ENCODE measurements at regions not wholly inside any gene's neighbourhood (a gene's known extent, or its start where the extent isn't known, plus 50 kb on each side); places are given as distances from the start of the nearest gene placed in this dataset.

DNA sequence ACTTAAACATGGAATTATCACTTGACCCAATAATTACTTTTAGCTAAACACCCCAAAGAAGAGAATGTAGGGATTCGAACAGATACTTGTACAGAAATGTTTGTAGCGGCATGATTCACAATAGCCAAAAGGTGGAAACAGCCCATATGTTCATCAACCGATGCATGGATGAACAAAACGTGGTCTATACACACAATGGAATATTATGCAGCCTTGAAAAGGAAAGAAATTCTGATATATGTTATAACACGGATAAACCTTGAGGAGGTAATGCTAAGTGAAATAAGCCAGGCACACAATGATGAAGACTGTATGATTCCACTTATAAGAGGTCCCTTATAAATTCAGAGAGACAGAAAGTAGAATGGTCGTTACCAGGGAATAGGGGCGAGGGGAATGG, 659.4 kb downstream of the MED13L start:
- H3K27me3 ChIP-seq: no peaks in the 10 kb centered on the region
- no peak overlapping the region for H3K27ac ChIP-seq
- no peaks in the 10 kb centered on the region for H3K9me3 ChIP-seq
- TF ChIP-seq POLR2AphosphoS5 (IDR thresholded peaks at IDR 0.05): no peak
- no peak for TF ChIP-seq POLR2A (IDR thresholded peaks at IDR 0.05)
- TF ChIP-seq, protein P1, sequence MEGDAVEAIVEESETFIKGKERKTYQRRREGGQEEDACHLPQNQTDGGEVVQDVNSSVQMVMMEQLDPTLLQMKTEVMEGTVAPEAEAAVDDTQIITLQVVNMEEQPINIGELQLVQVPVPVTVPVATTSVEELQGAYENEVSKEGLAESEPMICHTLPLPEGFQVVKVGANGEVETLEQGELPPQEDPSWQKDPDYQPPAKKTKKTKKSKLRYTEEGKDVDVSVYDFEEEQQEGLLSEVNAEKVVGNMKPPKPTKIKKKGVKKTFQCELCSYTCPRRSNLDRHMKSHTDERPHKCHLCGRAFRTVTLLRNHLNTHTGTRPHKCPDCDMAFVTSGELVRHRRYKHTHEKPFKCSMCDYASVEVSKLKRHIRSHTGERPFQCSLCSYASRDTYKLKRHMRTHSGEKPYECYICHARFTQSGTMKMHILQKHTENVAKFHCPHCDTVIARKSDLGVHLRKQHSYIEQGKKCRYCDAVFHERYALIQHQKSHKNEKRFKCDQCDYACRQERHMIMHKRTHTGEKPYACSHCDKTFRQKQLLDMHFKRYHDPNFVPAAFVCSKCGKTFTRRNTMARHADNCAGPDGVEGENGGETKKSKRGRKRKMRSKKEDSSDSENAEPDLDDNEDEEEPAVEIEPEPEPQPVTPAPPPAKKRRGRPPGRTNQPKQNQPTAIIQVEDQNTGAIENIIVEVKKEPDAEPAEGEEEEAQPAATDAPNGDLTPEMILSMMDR (IDR thresholded peaks at IDR 0.05): no peak
- no peak for DNase-seq (ENCODE audit: low spot score in 2 of 2)
- no peaks in the 10 kb centered on the region for H3K4me1 ChIP-seq
- H3K4me3 ChIP-seq: no peak overlapping the region
- no peaks in the 10 kb centered on the region for H3K36me3 ChIP-seq
- intact Hi-C loops (cut with DNase I; ENCODE audit: low total_unique reads): no loop called here

DNA sequence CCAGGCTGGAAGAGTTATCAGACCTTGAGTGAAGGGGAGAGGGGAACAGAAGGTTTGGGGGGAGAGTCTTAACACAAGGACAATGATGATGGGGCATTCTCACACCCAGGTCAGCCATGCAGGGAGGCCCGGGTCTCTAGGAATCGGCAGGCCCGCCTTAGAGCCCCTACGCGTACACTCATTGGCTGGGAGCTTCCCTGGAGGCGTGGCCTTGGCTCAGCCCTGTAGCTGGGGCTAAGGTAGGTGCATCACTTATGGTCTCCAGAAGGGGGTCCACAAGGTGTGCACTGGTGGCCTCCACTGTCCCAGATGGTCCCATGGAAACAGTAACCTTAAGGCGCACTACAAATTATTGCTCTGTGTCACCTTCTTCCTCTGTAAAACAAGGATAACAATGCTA, 660.1 kb downstream of the MED13L start:
- DNase-seq (ENCODE audit: low spot score in 2 of 2): no peak
- TF ChIP-seq, protein P1 (IDR thresholded peaks at IDR 0.05): no peak
- TF ChIP-seq POLR2AphosphoS5 (IDR thresholded peaks at IDR 0.05): no peak
- TF ChIP-seq POLR2A (IDR thresholded peaks at IDR 0.05): no peak
- Histone ChIP-seq H3K27me3 (no peaks in the 10 kb centered on the region), H3K36me3 (no peaks in the 10 kb centered on the region), H3K4me3 (no peak overlapping the region), H3K4me1 (no peaks in the 10 kb centered on the region), H3K9me3 (no peaks in the 10 kb centered on the region), H3K27ac (no peak overlapping the region)
- intact Hi-C loops (cut with DNase I; ENCODE audit: low total_unique reads): loop anchor here (2.0 kb wide), 1 partner anchor 65 kb away; no protein-coding TSS in a partner anchor

DNA sequence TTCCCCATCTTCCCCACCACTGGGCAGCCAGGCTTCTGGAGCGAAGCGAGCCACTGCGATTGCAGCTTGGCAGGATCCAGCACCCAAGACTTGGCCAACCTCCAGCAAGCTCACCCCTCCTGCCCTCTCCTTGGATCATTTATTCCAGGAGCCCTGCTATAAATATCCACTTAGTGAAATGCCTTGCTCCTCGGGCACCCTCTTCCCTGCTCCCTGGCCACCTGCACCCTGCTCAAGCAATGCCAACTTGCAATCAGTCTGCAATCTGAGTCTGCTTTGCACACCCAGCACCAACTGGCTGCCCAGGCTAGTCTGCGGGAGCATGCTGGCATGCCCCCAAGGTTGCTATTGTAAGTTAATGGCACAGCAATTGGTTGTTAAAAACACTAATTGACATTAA, 666.0 kb downstream of the MED13L start:
- intact Hi-C loops (cut with DNase I; ENCODE audit: low total_unique reads): loop anchor here (5.0 kb wide), 1 partner anchor 1856 kb away; no protein-coding TSS in a partner anchor
- no peak for DNase-seq (ENCODE audit: low spot score in 2 of 2)
- no peaks in the 10 kb centered on the region for H3K36me3 ChIP-seq
- H3K27ac ChIP-seq: no peak overlapping the region
- H3K27me3 ChIP-seq: no peaks in the 10 kb centered on the region
- H3K4me1 ChIP-seq: no peaks in the 10 kb centered on the region
- H3K4me3 ChIP-seq: no peak overlapping the region
- H3K9me3 ChIP-seq: no peaks in the 10 kb centered on the region
- no peak for TF ChIP-seq POLR2AphosphoS5 (IDR thresholded peaks at IDR 0.05)

DNA sequence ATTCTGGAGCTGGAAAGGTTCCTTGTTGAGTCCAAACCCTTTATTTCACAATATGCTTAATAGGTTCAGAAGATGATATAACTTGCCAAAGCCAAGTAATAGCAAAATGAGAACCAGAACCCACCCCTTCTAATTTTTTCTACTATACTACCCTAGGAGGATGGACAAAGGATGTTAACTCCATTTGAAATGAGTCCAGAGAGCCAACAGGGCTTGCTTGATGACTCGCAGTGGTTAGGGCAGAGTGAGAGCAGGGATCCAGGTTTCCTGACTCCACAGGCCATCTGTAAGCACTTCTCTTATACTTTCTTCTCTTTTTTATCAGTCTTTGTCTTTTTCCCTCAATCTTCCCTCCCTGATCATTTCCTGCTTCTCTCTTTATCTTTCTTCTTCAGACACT, 668.1 kb downstream of the MED13L start:
- H3K27me3 ChIP-seq: no peaks in the 10 kb centered on the region
- H3K4me3 ChIP-seq: no peak overlapping the region
- no peaks in the 10 kb centered on the region for H3K4me1 ChIP-seq
- intact Hi-C loops (cut with DNase I; ENCODE audit: low total_unique reads): no loop called here
- TF ChIP-seq POLR2AphosphoS5 (IDR thresholded peaks at IDR 0.05): no peak
- no peak for TF ChIP-seq POLR2A (IDR thresholded peaks at IDR 0.05)
- TF ChIP-seq, protein P1 (IDR thresholded peaks at IDR 0.05): no peak
- DNase-seq (ENCODE audit: low spot score in 2 of 2): no peak
- H3K9me3 ChIP-seq: no peaks in the 10 kb centered on the region
- H3K36me3 ChIP-seq: no peaks in the 10 kb centered on the region
- no peak overlapping the region for H3K27ac ChIP-seq

DNA sequence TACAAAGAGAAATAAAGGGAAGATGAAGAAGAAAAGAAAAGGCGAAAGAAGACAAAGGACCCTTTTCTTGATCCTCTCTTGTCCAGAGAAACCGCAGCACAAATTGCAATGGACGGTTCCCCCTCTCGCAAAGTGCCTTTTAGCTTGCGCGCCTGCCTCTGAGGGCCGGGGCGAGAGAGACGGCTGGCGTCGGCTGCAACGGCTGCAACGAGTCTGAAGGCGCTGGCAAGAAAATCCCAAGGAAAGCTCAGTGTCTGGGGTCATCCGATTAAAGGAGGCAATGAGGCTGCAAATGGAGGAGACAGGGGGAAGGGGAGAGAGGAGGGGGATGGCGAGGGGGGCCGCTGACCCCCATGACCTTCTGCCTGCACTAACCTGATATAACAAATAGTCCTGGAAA, 671.5 kb downstream of the MED13L start:
- TF ChIP-seq POLR2A (IDR thresholded peaks at IDR 0.05) (no peak), POLR2AphosphoS5 (IDR thresholded peaks at IDR 0.05) (no peak)
- TF ChIP-seq, protein P1 (IDR thresholded peaks at IDR 0.05): no peak
- intact Hi-C loops (cut with DNase I; ENCODE audit: low total_unique reads): no loop called here
- Histone ChIP-seq H3K9me3 (no peaks in the 10 kb centered on the region), H3K27me3 (no peaks in the 10 kb centered on the region), H3K4me1 (no peaks in the 10 kb centered on the region), H3K36me3 (no peaks in the 10 kb centered on the region), H3K27ac (no peak overlapping the region), H3K4me3 (no peak overlapping the region)
- DNase-seq (ENCODE audit: low spot score in 2 of 2): no peak
